Uterus (tissue), 3 donors: ENCODE measurements at regions not wholly inside any gene's neighbourhood (a gene's known extent, or its start where the extent isn't known, plus 50 kb on each side); places are given as distances from the start of the nearest gene placed in this dataset.
"Not testable (repeated sequence)": the region's sequence is repeated elsewhere in the genome, so short reads cannot be mapped to it uniquely, and the experiment has no call there.

Experiments used
- DNase-seq, 2 donors: peaks; one replicate each; pipeline ENCODE4 v3.0.0-alpha.2; 2019 to 2020
- H3K27ac ChIP-seq, 2 donors: fragments of 200-600 bp; sonication (generic); 1 replicate in 1 of 2; 2 replicates in 1 of 2; pipeline ENCODE4 v1.5.1; 2016 to 2018
- H3K27me3 ChIP-seq, 2 donors: fragments of 200-600 bp; sonication (generic); one replicate each; pipeline ENCODE4 v1.5.1; 2018 to 2019; ENCODE audit warnings: control low read depth in 1 of 2
- H3K36me3 ChIP-seq, 2 donors: fragments of 200-600 bp; sonication (generic); one replicate each; pipeline ENCODE4 v1.5.1; 2019; ENCODE audit warnings: control low read depth in 1 of 2
- H3K4me1 ChIP-seq, 2 donors: fragments of 200-600 bp; sonication (generic); one replicate each; pipeline ENCODE4 v1.5.1; 2018 to 2019; ENCODE audit warnings: control low read depth in 1 of 2
- H3K4me3 ChIP-seq, 2 donors: fragments of 200-600 bp; sonication (generic); 1 replicate in 1 of 2; 2 replicates in 1 of 2; pipeline ENCODE4 v1.5.1; 2018 to 2019; ENCODE audit warnings: mild to moderate bottlenecking in 1 of 2
- H3K9me3 ChIP-seq, 2 donors: fragments of 200-600 bp; sonication (generic); one replicate each; pipeline ENCODE4 v1.5.1; 2019; ENCODE audit warnings: control low read depth in 1 of 2
- CTCF ChIP-seq, 4 experiments: fragments of 200-600 bp in 2 of 4; fragments of 450-650 bp in 2 of 4; sonication (generic) in 2 of 4; IDR thresholded peaks; one replicate each; pipeline ENCODE4 v1.5.1; 2016 to 2019; ENCODE audit warnings: antibody characterized with exemption in 4 of 4, mild to moderate bottlenecking in 2 of 4, moderate library complexity in 1 of 4
- POLR2A ChIP-seq, 2 donors: fragments of 450-650 bp; IDR thresholded peaks; one replicate each; pipeline ENCODE4 v1.6.1; 2016; ENCODE audit warnings: antibody characterized with exemption in 2 of 2, mild to moderate bottlenecking in 1 of 2, moderate library complexity in 1 of 2
- intact Hi-C: fragments of 100-400 bp; cut with DNase I; formaldehyde crosslinking; loops from one replicate; pipeline ENCODE4 v1.15.1; 2023; ENCODE audit warnings: low total_unique reads
- donor health status: DM: yes; HTN: yes; CAD: no.

DNA sequence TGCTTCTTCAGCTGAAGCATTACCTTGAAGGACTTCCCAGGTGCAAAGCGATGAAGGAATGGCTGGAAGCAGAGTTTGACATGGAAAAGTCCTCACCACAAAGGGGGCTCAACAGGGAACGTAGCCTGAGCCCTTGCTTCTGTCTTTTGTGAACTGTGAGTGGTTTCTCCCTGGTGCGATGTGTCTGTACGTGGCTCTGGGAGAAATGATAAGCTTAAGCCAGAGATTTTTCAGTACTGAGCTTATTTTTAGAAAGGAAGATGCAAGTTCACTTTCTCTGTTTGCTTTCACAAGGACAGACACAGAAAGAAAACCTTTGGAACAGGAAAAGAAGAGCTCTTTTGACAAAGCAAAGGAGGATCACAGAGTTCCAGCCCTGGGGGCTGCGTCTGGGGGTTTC, 79.4 kb downstream of the DACT2 start:
- DNase-seq, result no peak
- no peak for TF ChIP-seq CTCF (IDR thresholded peaks at IDR 0.05)
- no peak for TF ChIP-seq POLR2A (IDR thresholded peaks at IDR 0.05)
- Histone ChIP-seq H3K4me1 (no peaks in the 10 kb centered on the region), H3K27me3 (no peaks in the 10 kb centered on the region), H3K36me3 (no peaks in the 10 kb centered on the region), H3K9me3 (no peaks in the 10 kb centered on the region), H3K27ac (peak overlapping the region in 1 of 2 donors; percentile 63), H3K4me3 (no peak overlapping the region)
- intact Hi-C loops, result no loop called here

GRCh38 chr6:168239044-168239773, 80.4 kb downstream of the DACT2 start:
- intact Hi-C loops, result no loop called here
- Histone ChIP-seq H3K4me1 (no peaks in the 10 kb centered on the region), H3K36me3 (no peaks in the 10 kb centered on the region), H3K27ac (peak overlapping the region in 1 of 2 donors; percentile 63), H3K4me3 (no peak overlapping the region), H3K27me3 (no peaks in the 10 kb centered on the region), H3K9me3 (no peaks in the 10 kb centered on the region)
- TF ChIP-seq CTCF (IDR thresholded peaks at IDR 0.05), result no peak
- TF ChIP-seq POLR2A (IDR thresholded peaks at IDR 0.05), result no peak
- no peak for DNase-seq

- Histone ChIP-seq H3K4me3 (no peak overlapping the region), H3K27me3 (no peaks in the 10 kb centered on the region), H3K27ac (no peak overlapping the region), H3K36me3 (no peaks in the 10 kb centered on the region), H3K4me1 (no peaks in the 10 kb centered on the region), H3K9me3 (no peaks in the 10 kb centered on the region)
- TF ChIP-seq POLR2A (IDR thresholded peaks at IDR 0.05), result no peak
- TF ChIP-seq CTCF (IDR thresholded peaks at IDR 0.05), result no peak
- intact Hi-C loops, result no loop called here
- no peak for DNase-seq
These were observed 81.2 kb downstream of the DACT2 start for GRCh38 chr6:168238159-168238909.

- not testable (repeated sequence) for H3K4me1 ChIP-seq, H3K36me3 ChIP-seq
These were observed 85.7 kb downstream of the DACT2 start for GRCh38 chr6:168233875-168234213.

GRCh38 chr6:168232989-168233874, 86.3 kb downstream of the DACT2 start:
- H3K4me3 ChIP-seq, result no peak overlapping the region
- TF ChIP-seq CTCF (IDR thresholded peaks at IDR 0.05) (no peak), POLR2A (IDR thresholded peaks at IDR 0.05) (no peak)
- H3K27me3 ChIP-seq, result no peaks in the 10 kb centered on the region
- DNase-seq, result no peak
- H3K27ac ChIP-seq, result no peak overlapping the region
- intact Hi-C loops, result no loop called here
- no peaks in the 10 kb centered on the region for H3K4me1 ChIP-seq
- H3K36me3 ChIP-seq, result no peaks in the 10 kb centered on the region
- H3K9me3 ChIP-seq, result no peaks in the 10 kb centered on the region

More at GRCh38 chr6:168233875-168234213, 85.7 kb downstream of the DACT2 start:
- DNase-seq, intact Hi-C loops, H3K9me3 ChIP-seq, H3K27ac ChIP-seq, H3K27me3 ChIP-seq, H3K4me3 ChIP-seq: not testable (repeated sequence)
